Upper lobe of right lung (tissue), 1 donor: ENCODE measurements at regions not wholly inside any gene's neighbourhood (a gene's known extent, or its start where the extent isn't known, plus 50 kb on each side); places are given as distances from the start of the nearest gene placed in this dataset.

ENCODE experiments used
- ATAC-seq: fragments of 200-7000 bp; cut with Tn5 transposase; one replicate; pipeline ENCODE4 v1.9.1; 2020; ENCODE audit warnings: mild to moderate bottlenecking, moderate library complexity
- DNase-seq: peaks from one replicate; pipeline ENCODE4 v3.0.0-alpha.2; 2020
- H3K27ac ChIP-seq: fragments of 200-600 bp; one replicate; pipeline ENCODE4 v1.8.0; 2022
- H3K27me3 ChIP-seq: fragments of 200-600 bp; one replicate; pipeline ENCODE4 v1.8.0; 2022; ENCODE audit warnings: mild to moderate bottlenecking
- H3K36me3 ChIP-seq: fragments of 200-600 bp; one replicate; pipeline ENCODE4 v1.8.0; 2022
- H3K4me1 ChIP-seq: fragments of 200-600 bp; one replicate; pipeline ENCODE4 v1.8.0; 2022
- H3K4me3 ChIP-seq: fragments of 200-600 bp; one replicate; pipeline ENCODE4 v1.8.0; 2022; ENCODE audit warnings: mild to moderate bottlenecking
- H3K9me3 ChIP-seq: fragments of 200-600 bp; one replicate; pipeline ENCODE4 v1.8.0; 2022
- intact Hi-C: fragments of 100-400 bp; cut with DNase I; formaldehyde crosslinking; loops from one replicate; pipeline ENCODE4 v1.11.0; 2022
- TF ChIP-seq, protein P1 (sequence below): fragments of 200-600 bp; IDR thresholded peaks from one replicate; pipeline ENCODE4 v1.8.0; 2022; ENCODE audit warnings: antibody characterized with exemption
- donor health status: DM: no; HTN: yes; CAD: no; lungs with severe emphysema.

DNA sequence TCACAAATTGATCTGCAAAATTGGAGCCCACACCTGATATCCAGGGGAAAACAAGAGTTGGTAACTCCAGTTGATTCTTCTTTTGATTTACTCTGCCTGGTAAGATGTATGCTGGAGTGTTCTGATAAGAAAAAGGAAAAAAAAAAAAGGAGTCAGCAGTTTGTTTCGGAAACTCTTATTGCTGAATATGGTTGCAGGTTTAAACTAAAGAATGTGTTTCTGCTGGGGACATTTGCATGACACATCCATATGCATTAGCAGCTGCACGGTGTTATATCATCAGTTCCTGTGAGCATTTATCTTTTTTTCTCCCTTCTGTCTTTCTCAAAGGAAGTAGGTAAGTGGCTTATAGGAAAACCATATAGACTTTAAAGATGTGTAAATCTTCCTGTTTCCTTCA lies 418.5 kb upstream of the ESRRG start:
- DNase-seq (no peak), ATAC-seq (no peak)
- Histone ChIP-seq H3K4me1 (no peaks in the 10 kb centered on the region), H3K36me3 (no peaks in the 10 kb centered on the region), H3K9me3 (no peaks in the 10 kb centered on the region), H3K4me3 (no peak overlapping the region), H3K27ac (no peak overlapping the region), H3K27me3 (peaks cover 41% of the 10 kb centered on the region)
- TF ChIP-seq, protein P1, sequence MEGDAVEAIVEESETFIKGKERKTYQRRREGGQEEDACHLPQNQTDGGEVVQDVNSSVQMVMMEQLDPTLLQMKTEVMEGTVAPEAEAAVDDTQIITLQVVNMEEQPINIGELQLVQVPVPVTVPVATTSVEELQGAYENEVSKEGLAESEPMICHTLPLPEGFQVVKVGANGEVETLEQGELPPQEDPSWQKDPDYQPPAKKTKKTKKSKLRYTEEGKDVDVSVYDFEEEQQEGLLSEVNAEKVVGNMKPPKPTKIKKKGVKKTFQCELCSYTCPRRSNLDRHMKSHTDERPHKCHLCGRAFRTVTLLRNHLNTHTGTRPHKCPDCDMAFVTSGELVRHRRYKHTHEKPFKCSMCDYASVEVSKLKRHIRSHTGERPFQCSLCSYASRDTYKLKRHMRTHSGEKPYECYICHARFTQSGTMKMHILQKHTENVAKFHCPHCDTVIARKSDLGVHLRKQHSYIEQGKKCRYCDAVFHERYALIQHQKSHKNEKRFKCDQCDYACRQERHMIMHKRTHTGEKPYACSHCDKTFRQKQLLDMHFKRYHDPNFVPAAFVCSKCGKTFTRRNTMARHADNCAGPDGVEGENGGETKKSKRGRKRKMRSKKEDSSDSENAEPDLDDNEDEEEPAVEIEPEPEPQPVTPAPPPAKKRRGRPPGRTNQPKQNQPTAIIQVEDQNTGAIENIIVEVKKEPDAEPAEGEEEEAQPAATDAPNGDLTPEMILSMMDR: no peak
- intact Hi-C loops: no loop called here

DNA sequence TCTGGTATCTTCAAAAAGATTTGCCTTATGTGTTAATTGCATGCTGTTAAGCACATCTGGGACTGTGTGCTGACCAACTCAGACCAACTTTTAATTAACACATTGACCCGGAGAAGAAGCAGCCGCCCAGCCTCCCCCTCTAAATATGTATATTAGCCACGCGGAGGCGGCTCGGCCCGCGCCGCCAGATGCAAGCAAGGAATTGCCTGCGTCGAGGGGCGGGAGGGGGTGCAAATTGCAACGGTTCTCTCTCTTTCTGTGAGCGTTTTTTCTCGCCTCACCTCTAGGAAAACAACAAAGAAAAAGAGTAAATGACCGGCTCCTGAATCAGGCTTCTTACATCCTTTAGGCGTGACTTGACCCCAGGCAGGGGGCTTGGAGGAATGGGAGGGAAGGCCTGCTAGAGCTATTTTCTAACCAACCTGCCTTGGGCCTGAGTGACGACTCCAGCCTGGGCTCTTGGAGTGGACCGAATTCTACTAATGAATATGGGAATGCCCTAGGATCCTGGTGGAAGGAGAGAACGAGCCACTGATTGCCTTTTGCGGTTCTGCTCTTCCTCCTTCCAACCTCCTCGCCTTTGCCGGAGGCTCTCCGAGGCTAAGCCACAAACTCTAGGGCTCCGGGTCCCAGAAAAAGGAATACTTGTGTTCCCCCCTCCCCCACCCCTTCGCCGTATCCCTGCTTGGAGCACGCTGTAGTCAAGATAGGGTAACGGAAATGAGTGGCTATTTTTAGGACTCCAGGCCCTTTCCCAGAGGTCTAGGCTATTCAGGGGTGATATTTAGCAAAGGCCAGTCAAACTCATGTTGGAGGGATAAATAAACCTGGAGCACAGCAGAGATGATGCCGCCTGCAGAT lies 417.0 kb upstream of the ESRRG start:
- DNase-seq (no peak), ATAC-seq (no peak)
- Histone ChIP-seq H3K4me3 (no peak overlapping the region), H3K27me3 (peaks cover 55% of the 10 kb centered on the region), H3K9me3 (no peaks in the 10 kb centered on the region), H3K4me1 (no peaks in the 10 kb centered on the region), H3K36me3 (no peaks in the 10 kb centered on the region), H3K27ac (no peak overlapping the region)
- TF ChIP-seq, protein P1: no peak
- intact Hi-C loops: no loop called here

DNA sequence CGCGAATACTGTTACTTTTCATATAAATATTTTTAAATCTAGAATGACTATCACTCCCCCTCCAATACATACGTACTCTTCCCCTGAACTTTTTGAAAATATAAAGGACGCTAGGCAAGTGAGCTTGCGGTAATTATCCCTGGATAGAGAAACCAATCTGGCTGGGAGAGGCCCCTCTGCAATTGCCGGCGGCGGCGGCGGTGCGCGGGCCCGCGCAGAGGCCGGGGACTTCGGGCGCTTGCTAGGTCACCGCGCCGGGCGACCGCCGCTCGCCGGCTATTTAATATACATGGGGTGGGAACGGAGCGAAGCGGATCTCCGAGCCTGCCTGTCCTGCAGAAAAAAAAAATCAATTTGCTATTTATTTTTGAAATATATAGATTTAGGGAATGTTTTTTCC lies 416.3 kb upstream of the ESRRG start:
- DNase-seq: no peak
- no peak for ATAC-seq
- H3K36me3 ChIP-seq: no peaks in the 10 kb centered on the region
- no peaks in the 10 kb centered on the region for H3K4me1 ChIP-seq
- H3K9me3 ChIP-seq: no peaks in the 10 kb centered on the region
- intact Hi-C loops: no loop called here
- H3K4me3 ChIP-seq: no peak overlapping the region
- TF ChIP-seq, protein P1: no peak
- no peak overlapping the region for H3K27ac ChIP-seq
- peaks cover 63% of the 10 kb centered on the region for H3K27me3 ChIP-seq

DNA sequence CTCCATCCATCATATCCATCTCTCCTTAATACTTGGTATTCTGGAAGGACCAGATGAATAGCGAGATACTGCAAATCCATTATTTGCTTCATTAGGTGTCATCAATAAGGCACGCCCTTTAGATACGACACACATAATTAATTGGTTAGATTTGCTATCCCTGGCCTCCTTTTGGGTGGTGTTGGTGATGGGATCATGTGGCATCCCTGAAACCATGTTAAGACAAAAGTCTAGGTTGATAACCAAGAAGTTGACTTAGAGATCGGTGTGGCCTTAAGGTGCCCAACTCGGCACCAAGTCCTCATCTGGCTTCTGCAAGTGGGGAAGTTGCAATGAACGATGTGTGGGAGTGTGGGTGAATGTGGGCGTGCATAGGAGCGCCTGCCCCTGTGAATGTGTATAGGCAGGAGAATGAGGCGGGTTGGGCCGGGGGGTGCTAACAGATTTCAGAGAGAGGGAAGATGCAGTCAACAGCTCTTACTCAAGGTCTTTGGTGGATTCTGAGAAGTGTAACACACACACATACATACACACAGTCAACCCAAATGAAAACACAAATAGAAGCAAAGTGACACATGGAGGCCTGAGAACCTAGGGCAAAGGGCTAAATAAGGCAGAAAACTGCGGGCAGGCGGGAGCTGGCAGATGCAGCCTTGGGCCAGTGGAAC lies 415.7 kb upstream of the ESRRG start:
- intact Hi-C loops: no loop called here
- no peak for ATAC-seq
- no peak overlapping the region for H3K4me3 ChIP-seq

DNA sequence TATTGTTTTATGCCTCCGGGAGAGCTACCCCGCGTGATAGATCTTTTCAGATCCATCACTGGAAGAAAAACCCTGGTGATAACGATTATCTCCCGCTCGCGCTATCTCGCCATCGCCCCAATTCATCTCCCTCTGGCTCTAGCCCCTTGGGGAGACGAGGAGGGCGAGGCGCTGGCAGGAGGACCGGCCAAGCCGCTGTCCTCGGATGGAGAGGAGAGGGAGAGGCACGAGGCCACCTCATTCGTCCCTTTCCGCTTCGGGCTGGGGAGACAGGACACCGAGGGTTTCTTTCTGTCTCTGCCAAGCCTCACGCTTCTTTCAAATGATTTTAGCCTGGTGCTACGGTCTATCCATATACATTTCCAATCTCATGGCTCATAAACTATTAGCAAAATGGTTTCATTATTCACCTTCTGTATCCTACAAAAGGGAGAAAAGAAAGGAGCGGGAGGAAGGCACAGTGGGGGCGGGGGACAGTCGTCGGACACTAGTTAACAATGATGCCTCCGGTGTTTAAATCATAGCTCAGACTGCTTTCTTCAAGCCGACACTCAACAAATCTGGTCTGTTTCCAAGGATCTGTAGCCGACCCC lies 415.0 kb upstream of the ESRRG start:
- H3K27me3 ChIP-seq: peaks cover 75% of the 10 kb centered on the region
- no peak overlapping the region for H3K4me3 ChIP-seq
- H3K9me3 ChIP-seq: no peaks in the 10 kb centered on the region
- ATAC-seq (no peak), DNase-seq (no peak)
- intact Hi-C loops: no loop called here
- TF ChIP-seq, protein P1: no peak
- H3K36me3 ChIP-seq: no peaks in the 10 kb centered on the region
- no peaks in the 10 kb centered on the region for H3K4me1 ChIP-seq
- no peak overlapping the region for H3K27ac ChIP-seq

More for the DNA sequence above, 415.7 kb upstream of the ESRRG start:
- Histone ChIP-seq H3K27ac (no peak overlapping the region), H3K27me3 (peaks cover 68% of the 10 kb centered on the region), H3K36me3 (no peaks in the 10 kb centered on the region), H3K4me1 (no peaks in the 10 kb centered on the region), H3K9me3 (no peaks in the 10 kb centered on the region)
- TF ChIP-seq, protein P1: no peak
- no peak for DNase-seq
